Chondrocyte (in vitro differentiated cells): ENCODE measurements at regions not wholly inside any gene's neighbourhood (a gene's known extent, or its start where the extent isn't known, plus 50 kb on each side); places are given as distances from the start of the nearest gene placed in this dataset.

Source experiments
- DNase-seq: peaks from one replicate; pipeline ENCODE4 v3.0.0; 2021; ENCODE audit warnings: mixed read lengths, low spot score
- H3K27ac Mint-ChIP-seq: one replicate; pipeline ENCODE4 v1.8.0; 2021; ENCODE audit warnings: mild to moderate bottlenecking, moderate library complexity, mixed read lengths; ENCODE audit not compliant: unreplicated experiment
- H3K27me3 Mint-ChIP-seq: 2 replicates; pipeline ENCODE4 v1.8.0; 2021; ENCODE audit warnings: low read depth, mixed read lengths
- H3K36me3 Mint-ChIP-seq: 2 replicates; pipeline ENCODE4 v1.8.0; 2021; ENCODE audit warnings: low read depth, mixed read lengths
- H3K4me1 Mint-ChIP-seq: 2 replicates; pipeline ENCODE4 v1.8.0; 2021; ENCODE audit warnings: low read depth, mild to moderate bottlenecking, mixed read lengths
- H3K4me3 Mint-ChIP-seq: one replicate; pipeline ENCODE4 v1.8.0; 2021; ENCODE audit warnings: mild to moderate bottlenecking, moderate library complexity, mixed read lengths; ENCODE audit not compliant: unreplicated experiment
- H3K9me3 Mint-ChIP-seq: 2 replicates; pipeline ENCODE4 v1.8.0; 2021; ENCODE audit warnings: low read depth, mixed read lengths
- CTCF ChIP-seq: fragments of 200-600 bp; sonication (generic); IDR thresholded peaks from 2 replicates; pipeline ENCODE4 v1.5.0; 2021; ENCODE audit warnings: antibody characterized with exemption, mild to moderate bottlenecking, moderate library complexity

DNA sequence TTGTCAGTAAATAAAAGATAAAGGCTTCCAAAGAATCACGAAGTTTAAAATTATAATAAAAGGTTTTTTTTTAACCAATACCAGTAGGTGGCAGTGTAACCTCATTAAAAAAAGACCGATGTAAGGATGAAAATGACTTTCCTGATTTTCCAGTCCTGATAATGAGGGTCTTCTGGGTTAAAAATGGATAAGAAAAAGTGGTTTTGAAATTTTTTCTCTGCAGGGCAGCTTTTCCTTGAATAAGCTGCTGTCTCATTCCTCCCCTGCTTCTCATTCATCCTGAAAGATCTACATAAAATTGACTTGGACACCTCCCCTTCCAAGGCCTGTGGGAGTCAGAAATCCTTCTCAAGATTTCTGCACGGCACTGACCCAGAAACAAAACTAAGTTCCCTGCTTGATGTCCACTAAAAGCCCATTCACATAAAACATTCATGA is 58.9 kb upstream of the FBXO33 start:
- H3K27ac Mint-ChIP-seq, result no peak overlapping the region
- no peak overlapping the region for H3K4me3 Mint-ChIP-seq
- peak; percentile 89 for TF ChIP-seq CTCF
- peaks cover 14% of the 10 kb centered on the region for H3K4me1 Mint-ChIP-seq
- peaks cover 6% of the 10 kb centered on the region for H3K9me3 Mint-ChIP-seq
- no peaks in the 10 kb centered on the region for H3K36me3 Mint-ChIP-seq
- no peak for DNase-seq
- peaks cover 7% of the 10 kb centered on the region for H3K27me3 Mint-ChIP-seq

DNA sequence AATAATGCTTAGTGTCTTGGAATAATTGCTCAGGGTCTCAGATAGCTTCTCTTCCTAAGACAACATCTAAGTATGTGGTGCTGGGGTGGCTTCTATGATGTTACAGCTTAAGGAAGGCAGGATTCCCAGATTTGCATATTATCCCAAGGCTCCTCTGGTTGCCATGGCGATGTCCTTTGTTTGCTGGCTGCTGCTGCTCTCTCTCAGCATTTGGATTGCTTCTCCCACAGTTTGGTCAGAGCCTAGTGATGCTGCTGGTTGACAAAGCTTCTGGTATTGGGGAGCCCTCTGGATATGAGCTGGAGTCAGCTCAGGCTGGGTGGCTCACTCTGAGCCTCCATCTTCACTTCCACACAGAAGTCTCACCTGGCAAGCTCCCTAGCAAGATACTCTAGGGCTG is 56.4 kb upstream of the FBXO33 start:
- peaks cover 14% of the 10 kb centered on the region for H3K4me1 Mint-ChIP-seq
- no peak for TF ChIP-seq CTCF
- DNase-seq, result no peak
- no peak overlapping the region for H3K4me3 Mint-ChIP-seq
- H3K27ac Mint-ChIP-seq, result no peak overlapping the region
- peaks cover 7% of the 10 kb centered on the region for H3K27me3 Mint-ChIP-seq
- H3K9me3 Mint-ChIP-seq, result no peaks in the 10 kb centered on the region
- no peaks in the 10 kb centered on the region for H3K36me3 Mint-ChIP-seq

GRCh38 chr14:39483682-39484081 is 51.4 kb upstream of the FBXO33 start:
- peaks cover 5% of the 10 kb centered on the region for H3K27me3 Mint-ChIP-seq
- H3K27ac Mint-ChIP-seq, result no peak overlapping the region
- H3K36me3 Mint-ChIP-seq, result no peaks in the 10 kb centered on the region
- peaks cover 5% of the 10 kb centered on the region for H3K9me3 Mint-ChIP-seq
- no peak for DNase-seq
- no peak for TF ChIP-seq CTCF
- H3K4me1 Mint-ChIP-seq, result no peaks in the 10 kb centered on the region
- no peak overlapping the region for H3K4me3 Mint-ChIP-seq
